Upper lobe of left lung (tissue), 4 donors: ENCODE measurements at regions not wholly inside any gene's neighbourhood (a gene's known extent, or its start where the extent isn't known, plus 50 kb on each side); places are given as distances from the start of the nearest gene placed in this dataset.

Source experiments
- EP300 ChIP-seq, 4 donors: sonication (generic); formaldehyde crosslinking; IDR thresholded peaks; one replicate each; pipeline ENCODE4 v1.5.1; 2017; ENCODE audit warnings: antibody characterized with exemption in 4 of 4, control low read depth in 2 of 4
- POLR2A ChIP-seq, 4 donors: fragments of 450-650 bp; IDR thresholded peaks; one replicate each; pipeline ENCODE4 v1.5.1; 2016 to 2017; ENCODE audit warnings: antibody characterized with exemption in 4 of 4, mild to moderate bottlenecking in 2 of 4
- TF ChIP-seq, protein P1 (sequence below), 6 experiments: fragments of 450-650 bp in 4 of 6; fragments of 200-600 bp in 2 of 6; sonication (generic) in 2 of 6; IDR thresholded peaks; one replicate each; pipeline ENCODE4 v1.5.1; 2016 to 2019; ENCODE audit warnings: antibody characterized with exemption in 6 of 6

DNA sequence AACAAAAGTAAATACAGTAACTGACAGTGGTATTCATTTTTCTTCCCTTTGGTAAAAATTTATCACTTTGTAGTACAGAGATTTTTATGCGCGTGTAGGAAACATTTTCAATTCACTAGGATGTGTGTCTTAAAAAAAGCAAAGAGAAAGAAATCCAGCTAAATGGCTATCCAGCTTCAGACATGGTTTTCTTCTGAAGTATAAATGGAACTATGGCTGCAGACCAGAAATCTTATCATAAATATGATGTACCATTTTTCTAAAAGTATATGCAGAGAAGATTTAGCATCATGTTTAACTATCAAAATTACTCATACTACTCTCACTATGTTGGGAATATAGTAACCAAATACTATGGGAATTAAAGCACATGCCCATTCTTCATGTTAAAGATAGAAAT lies 328.4 kb upstream of the SMIM30 start:
- TF ChIP-seq, protein P1, sequence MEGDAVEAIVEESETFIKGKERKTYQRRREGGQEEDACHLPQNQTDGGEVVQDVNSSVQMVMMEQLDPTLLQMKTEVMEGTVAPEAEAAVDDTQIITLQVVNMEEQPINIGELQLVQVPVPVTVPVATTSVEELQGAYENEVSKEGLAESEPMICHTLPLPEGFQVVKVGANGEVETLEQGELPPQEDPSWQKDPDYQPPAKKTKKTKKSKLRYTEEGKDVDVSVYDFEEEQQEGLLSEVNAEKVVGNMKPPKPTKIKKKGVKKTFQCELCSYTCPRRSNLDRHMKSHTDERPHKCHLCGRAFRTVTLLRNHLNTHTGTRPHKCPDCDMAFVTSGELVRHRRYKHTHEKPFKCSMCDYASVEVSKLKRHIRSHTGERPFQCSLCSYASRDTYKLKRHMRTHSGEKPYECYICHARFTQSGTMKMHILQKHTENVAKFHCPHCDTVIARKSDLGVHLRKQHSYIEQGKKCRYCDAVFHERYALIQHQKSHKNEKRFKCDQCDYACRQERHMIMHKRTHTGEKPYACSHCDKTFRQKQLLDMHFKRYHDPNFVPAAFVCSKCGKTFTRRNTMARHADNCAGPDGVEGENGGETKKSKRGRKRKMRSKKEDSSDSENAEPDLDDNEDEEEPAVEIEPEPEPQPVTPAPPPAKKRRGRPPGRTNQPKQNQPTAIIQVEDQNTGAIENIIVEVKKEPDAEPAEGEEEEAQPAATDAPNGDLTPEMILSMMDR (IDR thresholded peaks at IDR 0.05), result no peak
- TF ChIP-seq POLR2A (IDR thresholded peaks at IDR 0.05) (no peak), EP300 (IDR thresholded peaks at IDR 0.05) (no peak)
